HFF-Myc (cell line): ENCODE measurements at regions not wholly inside any gene's neighbourhood (a gene's known extent, or its start where the extent isn't known, plus 50 kb on each side); places are given as distances from the start of the nearest gene placed in this dataset.

Experiments
- DNase-seq: peaks from one replicate; pipeline ENCODE4 v3.0.0-alpha.2; 2011; ENCODE audit warnings: low read depth; ENCODE audit errors: extremely low read depth
- H3K4me3 ChIP-seq: replicated peaks from 2 replicates; pipeline ENCODE4 v1.5.1; 2011; ENCODE audit warnings: low read depth, mild to moderate bottlenecking, control low read depth, low read length
- CTCF ChIP-seq: IDR thresholded peaks from 2 replicates; pipeline ENCODE4 v1.5.1; 2012; ENCODE audit warnings: mild to moderate bottlenecking, low read depth, low read length, control low read depth; ENCODE audit errors: missing control alignments

GRCh38 chr7:132690174-132690573 lies 113.9 kb upstream of the PLXNA4 start:
- DNase-seq: no peak
- TF ChIP-seq CTCF: no peak
- H3K4me3 ChIP-seq: no peak overlapping the region

GRCh38 chr7:132687981-132688383 lies 111.7 kb upstream of the PLXNA4 start:
- DNase-seq: no peak
- no peak for TF ChIP-seq CTCF
- no peak overlapping the region for H3K4me3 ChIP-seq

- H3K4me3 ChIP-seq: no peak overlapping the region
- TF ChIP-seq CTCF: no peak
- no peak for DNase-seq
Measured at GRCh38 chr7:132687016-132687415, 110.7 kb upstream of the PLXNA4 start.

- no peak for TF ChIP-seq CTCF
Measured at GRCh38 chr7:132685277-132685676, 109.0 kb upstream of the PLXNA4 start.

GRCh38 chr7:132683896-132684690 lies 107.8 kb upstream of the PLXNA4 start:
- DNase-seq: no peak
- H3K4me3 ChIP-seq: no peak overlapping the region
- no peak for TF ChIP-seq CTCF

More at GRCh38 chr7:132685277-132685676, 109.0 kb upstream of the PLXNA4 start:
- no peak for DNase-seq
- no peak overlapping the region for H3K4me3 ChIP-seq

- no peak for TF ChIP-seq CTCF
- no peak for DNase-seq
- H3K4me3 ChIP-seq: no peak overlapping the region
Measured at GRCh38 chr7:132681951-132682350, 105.7 kb upstream of the PLXNA4 start.

- DNase-seq: no peak
- no peak for TF ChIP-seq CTCF
- no peak overlapping the region for H3K4me3 ChIP-seq
Measured at GRCh38 chr7:132680590-132680989, 104.3 kb upstream of the PLXNA4 start.
